ENCODE measurements at regions not wholly inside any gene's neighbourhood (a gene's known extent, or its start where the extent isn't known, plus 50 kb on each side); places are given as distances from the start of the nearest gene placed in this dataset.

DNA sequence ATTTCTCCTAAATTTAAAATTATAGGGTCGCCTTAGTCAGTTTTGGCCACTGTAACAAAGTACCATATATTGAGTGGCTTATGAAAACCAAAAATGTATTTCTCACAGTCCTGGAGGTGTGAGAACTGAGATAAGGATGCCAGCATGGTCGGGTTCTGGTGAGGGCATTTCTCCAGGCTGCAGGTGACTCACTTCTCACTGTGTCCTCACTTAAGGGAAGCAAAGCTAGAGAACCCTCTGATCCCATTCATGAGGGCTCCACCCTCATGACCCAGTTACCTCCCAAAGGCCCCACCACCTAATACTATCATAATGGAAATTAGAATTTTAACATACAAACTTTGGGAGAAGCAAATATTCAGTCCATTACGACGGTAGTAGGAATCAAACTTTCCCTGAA is 75.1 kb upstream of the FBN2 start:
- intact Hi-C loops (cut with micrococcal nuclease) (no loop called here), dilution Hi-C loops (cut with HindIII; ENCODE audit: low sequenced_read_pairs, unreplicated experiment) (no loop called here), in situ Hi-C loops (cut with MboI; ENCODE audit: low sequenced_read_pairs) (no loop called here)
- no peaks in the 10 kb centered on the region for H3K9me1 ChIP-seq (ENCODE audit: insufficient read depth, low read length)
- H2AFZ ChIP-seq (replicated peaks; ENCODE audit: low read length, poor library complexity), result no peak overlapping the region
- H3K14ac ChIP-seq (replicated peaks; ENCODE audit: low read depth, low read length), result no peak overlapping the region
- H3K27me3 ChIP-seq (ENCODE audit: control insufficient read depth, insufficient read depth, low read length), result no peaks in the 10 kb centered on the region
- H3K36me3 ChIP-seq (ENCODE audit: control insufficient read depth, insufficient read depth, low read length), result no peaks in the 10 kb centered on the region
- H3K79me1 ChIP-seq (ENCODE audit: low read depth in 1 of 2, low read length in 2 of 2), result no peaks in the 10 kb centered on the region
- H2BK15ac ChIP-seq (ENCODE audit: low read depth, low read length), result no peak overlapping the region
- ChIA-PET CTCF (no interaction called here), POLR2A (ENCODE audit: unreplicated experiment) (no interaction called here)
- no peak overlapping the region for H4K8ac ChIP-seq (ENCODE audit: low read depth in 2 of 2, low read length in 2 of 2)
- no peaks in the 10 kb centered on the region for H4K20me1 ChIP-seq (ENCODE audit: insufficient read depth, low read length)
- peak overlapping the region; percentile 73; the same call in 1 of the 2 replicates for H2BK20ac ChIP-seq (ENCODE audit: low read depth, low read length)
- no TSS peak for BruUV-seq (replicated peaks)
- peaks cover 7% of the 10 kb centered on the region for H3K9me3 ChIP-seq (ENCODE audit: control insufficient read depth, insufficient read depth, low read length)
- H2BK5ac ChIP-seq (ENCODE audit: low read depth, low read length, poor library complexity, severe bottlenecking), result no peak overlapping the region
- no peak overlapping the region for H3K56ac ChIP-seq (ENCODE audit: extremely low read depth, insufficient read depth, low read length)
- no peak overlapping the region for H2BK120ac ChIP-seq (ENCODE audit: low read depth, low read length)
- H2AK9ac ChIP-seq (replicated peaks; ENCODE audit: low read depth, low read length, poor library complexity), result no peak overlapping the region
- H3K23ac ChIP-seq (ENCODE audit: low read depth, low read length), result no peak overlapping the region
- TF ChIP-seq MAZ (IDR thresholded peaks at IDR 0.05; ENCODE audit: borderline replicate concordance, low read depth, low read length), result no peak
- no peak for TF ChIP-seq SMC3 (IDR thresholded peaks at IDR 0.05; ENCODE audit: low read depth, low read length)
- TF ChIP-seq, protein P1, sequence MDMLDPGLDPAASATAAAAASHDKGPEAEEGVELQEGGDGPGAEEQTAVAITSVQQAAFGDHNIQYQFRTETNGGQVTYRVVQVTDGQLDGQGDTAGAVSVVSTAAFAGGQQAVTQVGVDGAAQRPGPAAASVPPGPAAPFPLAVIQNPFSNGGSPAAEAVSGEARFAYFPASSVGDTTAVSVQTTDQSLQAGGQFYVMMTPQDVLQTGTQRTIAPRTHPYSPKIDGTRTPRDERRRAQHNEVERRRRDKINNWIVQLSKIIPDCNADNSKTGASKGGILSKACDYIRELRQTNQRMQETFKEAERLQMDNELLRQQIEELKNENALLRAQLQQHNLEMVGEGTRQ (IDR thresholded peaks at IDR 0.05; ENCODE audit: low read depth, low read length), result no peak
- H3K9ac ChIP-seq (ENCODE audit: low read depth, low read length), result no peak overlapping the region
- DNase-seq, result no peak
- H3K4ac ChIP-seq (ENCODE audit: low read depth, low read length), result no peak overlapping the region
- H3K27ac ChIP-seq (ENCODE audit: insufficient read depth, low read length), result no peak overlapping the region
- no peak overlapping the region for H3K18ac ChIP-seq (ENCODE audit: low read depth, low read length)
- no peak overlapping the region for H4K91ac ChIP-seq (ENCODE audit: insufficient read depth, low read depth, low read length)
- H3K4me1 ChIP-seq (ENCODE audit: control insufficient read depth, insufficient read depth, low read length), result peaks cover 2% of the 10 kb centered on the region; the same call in 1 of the 2 replicates
- H3K4me2 ChIP-seq (ENCODE audit: low read depth, low read length), result no peak overlapping the region
- no peak for ATAC-seq (ENCODE audit: low read depth)
- H4K5ac ChIP-seq (ENCODE audit: low read depth, low read length), result no peak overlapping the region
- no CpG with 5 or more reads among the region's 4 CpGs for WGBS, 2 experiments (ENCODE audit: extremely low coverage in 2 of 2, insufficient read length in 1 of 2)
- no peak overlapping the region for H3K4me3 ChIP-seq (ENCODE audit: insufficient read depth, low read depth, low read length)
- no peak overlapping the region for H2AK5ac ChIP-seq (ENCODE audit: low read depth, low read length)
